GM18508 (cell line): ENCODE measurements at regions not wholly inside any gene's neighbourhood (a gene's known extent, or its start where the extent isn't known, plus 50 kb on each side); places are given as distances from the start of the nearest gene placed in this dataset.
A peak's percentile ranks its signal among the peaks of the same experiment; 100 is the strongest.
"Not testable (repeated sequence)": the region's sequence is repeated elsewhere in the genome, so short reads cannot be mapped to it uniquely, and the experiment has no call there.

Experiments
- ATAC-seq: cut with Tn5 transposase; IDR thresholded peaks from one replicate; pipeline ENCODE4 v1.9.1; 2021; ENCODE audit warnings: moderate number of reproducible peaks; ENCODE audit not compliant: insufficient read depth, unreplicated experiment

DNA sequence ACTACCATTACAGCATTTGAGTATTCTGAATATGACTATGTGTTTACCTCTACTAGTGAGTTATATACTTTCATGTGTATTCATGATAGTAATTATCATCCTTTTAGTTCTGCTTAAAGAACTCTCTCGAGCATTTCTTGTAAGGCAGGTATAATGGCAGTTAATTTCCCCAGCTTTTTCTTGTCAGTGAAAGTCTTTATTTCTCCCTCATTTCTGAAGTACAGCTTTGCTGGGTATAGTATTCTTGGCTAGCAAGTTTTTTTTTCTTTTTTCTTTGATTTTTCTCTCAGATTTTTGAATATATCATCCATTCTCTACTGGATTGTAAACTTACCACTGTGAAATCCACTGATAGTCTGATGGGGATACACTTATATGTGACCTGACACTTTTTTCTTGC, 165.9 kb upstream of the ARHGAP5 start:
- no peak for ATAC-seq

DNA sequence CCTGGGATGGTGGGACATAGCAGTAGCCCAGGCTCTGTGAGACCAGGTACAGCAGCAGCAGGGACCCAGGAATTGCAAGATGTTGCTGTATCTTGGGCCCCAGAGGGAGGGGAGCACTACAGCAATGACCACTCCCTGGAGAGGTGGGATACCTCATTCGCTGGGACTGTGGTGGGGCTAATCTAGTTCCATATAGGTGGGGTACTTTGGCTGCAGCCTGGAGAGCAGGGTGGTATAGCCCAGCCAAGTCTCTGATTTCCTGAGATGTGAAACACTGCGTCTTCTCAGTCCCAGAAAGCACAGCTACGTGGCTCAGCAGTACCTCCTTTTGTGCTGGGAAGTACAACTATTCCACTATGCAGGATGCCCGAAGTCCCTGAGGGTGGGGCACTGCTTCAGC, 163.7 kb upstream of the ARHGAP5 start:
- ATAC-seq: no peak

DNA sequence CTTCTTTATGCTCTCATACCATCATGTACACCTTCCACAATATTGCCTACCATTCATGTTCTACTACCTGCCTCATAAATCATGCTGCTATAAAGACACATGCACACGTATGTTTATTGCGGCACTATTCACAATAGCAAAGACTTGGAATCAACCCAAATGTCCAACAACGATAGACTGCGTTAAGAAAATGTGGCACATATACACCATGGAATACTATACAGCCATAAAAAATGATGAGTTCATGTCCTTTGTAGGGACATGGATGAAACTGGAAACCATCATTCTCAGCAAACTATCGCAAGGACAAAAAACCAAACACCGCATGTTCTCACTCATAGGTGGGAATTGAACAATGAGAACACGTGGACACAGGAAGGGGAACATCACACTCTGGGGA, 158.8 kb upstream of the ARHGAP5 start:
- ATAC-seq: not testable (repeated sequence)

DNA sequence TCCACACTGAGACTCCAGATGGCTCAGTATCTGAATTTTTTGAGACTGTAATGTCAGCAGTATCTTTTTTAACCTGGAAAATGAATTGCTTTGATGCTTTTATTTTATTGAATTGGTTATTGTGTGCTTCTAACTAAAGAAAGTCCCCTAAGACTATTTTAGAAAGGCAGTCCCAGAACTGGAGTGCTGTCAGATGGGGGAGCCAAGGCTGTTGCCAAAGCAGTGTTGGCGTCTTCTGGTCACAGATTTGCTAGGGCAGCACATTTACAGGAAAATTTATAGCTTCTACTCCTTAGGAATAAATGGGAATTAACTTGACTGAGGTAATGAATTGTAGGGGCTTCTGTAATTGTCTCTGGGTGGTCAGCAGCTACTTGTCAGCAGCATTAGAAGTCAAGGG, 157.1 kb upstream of the ARHGAP5 start:
- no peak for ATAC-seq

DNA sequence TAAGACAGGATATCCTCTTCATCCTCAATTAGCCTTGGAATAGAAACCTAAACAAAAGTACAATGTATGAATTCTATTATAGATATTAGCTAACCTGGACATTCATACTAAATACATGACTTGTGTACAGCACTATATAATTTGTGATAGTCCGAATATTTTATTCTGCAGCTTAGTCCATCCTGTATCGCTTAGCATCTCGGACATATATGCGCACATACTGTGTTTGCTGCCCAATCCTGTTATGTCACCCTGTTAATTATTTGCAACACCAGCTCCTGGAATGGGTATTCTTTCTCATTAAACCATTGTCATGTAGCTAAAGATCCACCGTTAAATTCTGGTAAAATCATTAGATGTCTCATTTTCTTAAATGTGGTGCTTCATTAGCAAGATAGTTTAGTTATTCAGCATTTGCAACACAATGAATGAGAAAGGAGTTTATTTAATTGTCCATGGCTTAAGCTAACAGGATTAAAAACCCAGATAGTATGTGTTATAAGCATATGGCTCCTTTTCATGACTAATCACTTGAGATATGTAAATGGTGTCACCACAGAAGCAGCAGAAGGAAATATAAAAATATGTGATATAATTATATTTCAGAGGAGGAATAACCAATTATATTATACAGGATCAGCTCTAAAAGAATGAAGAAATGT, 156.0 kb upstream of the ARHGAP5 start:
- ATAC-seq: no peak

DNA sequence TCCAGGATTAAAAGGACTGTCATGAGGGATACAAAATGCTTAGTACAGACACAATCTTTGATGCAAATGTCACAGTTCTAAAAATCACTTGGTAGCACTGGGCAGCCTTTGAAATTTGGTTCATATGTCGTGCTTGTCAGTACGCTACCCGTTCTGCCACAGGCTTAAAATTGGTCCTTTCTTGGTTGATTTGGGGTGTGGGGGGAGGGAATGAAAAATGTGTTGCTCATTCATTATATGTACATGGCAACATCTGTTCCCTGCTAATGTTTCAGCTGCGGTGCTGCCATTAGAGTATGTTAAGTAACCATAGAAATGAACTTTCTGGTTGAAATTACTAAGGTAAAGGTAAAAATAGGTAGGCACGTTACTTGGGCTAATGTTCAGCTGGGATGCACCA, 155.4 kb upstream of the ARHGAP5 start:
- no peak for ATAC-seq

DNA sequence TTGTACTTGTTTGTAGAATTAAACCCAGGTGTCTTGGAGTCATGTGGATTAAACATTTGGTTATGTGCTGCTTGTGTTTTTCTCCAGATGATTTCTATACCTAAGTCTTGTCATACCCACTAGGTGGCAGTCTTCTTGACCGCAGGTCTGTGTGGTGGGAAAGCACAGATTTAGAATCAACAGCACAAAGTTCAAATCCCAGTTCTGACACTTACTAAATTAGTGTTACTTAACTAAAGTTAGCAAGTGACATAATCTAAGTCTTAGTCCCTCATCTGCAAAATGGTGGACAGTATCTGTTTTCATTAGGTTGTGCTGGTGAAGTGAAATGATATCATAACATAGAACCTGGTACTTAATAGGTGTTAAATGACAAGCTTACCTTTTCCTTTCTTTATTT, 151.0 kb upstream of the ARHGAP5 start:
- no peak for ATAC-seq

DNA sequence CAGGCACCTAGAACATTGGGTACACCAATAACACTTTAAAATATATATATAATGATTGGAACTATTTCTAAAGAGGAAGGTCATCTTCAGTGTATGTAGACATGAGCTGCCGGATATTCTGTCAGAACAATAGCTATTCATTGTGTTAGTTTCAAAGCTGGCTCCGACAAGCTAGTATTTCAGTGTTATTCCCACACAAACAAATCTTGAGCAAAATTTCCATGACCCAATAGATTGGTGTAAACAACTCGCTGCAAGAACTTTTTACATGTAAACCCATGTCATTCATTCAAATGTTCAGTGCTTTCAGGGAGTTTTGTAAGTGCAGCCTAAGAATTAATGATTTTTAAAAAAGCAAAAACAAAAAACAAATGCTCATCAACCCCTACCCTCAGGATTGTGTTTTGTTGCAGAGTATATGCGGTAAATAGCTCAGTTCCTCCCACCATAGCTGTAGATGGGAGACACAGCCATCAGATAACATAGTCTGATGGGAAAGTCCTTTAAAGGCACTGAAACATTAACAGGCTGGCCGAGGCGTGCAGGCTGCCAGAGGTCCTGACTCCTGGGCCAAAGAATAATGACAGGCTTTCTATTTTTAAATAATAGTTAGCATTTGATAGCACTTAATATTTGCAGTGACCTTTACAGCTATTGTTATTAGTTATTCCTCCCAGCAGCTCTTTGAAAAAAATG, 150.3 kb upstream of the ARHGAP5 start:
- ATAC-seq: no peak

DNA sequence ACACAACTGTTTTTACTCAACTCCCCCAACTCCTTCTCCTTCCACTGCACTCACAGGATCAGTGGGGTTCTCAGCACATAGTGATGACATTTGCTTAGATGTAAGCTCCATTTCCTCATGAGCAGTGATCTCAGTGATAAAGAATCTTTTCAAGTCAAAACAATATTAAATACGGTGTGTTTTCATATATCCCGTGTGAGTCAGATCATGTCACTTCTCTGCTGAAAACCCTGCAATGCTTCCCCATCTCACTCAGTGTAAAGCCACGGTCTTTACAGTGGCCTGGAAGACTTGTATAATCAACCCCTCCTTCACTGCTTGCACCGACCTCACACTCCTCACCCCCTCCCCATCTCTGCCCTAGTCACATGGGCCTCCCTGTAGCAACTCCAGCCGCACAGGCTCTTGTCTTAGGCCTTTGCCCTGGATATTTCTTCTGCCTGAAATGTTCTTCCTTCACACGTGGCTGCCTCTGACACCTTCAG, 149.7 kb upstream of the ARHGAP5 start:
- no peak for ATAC-seq

DNA sequence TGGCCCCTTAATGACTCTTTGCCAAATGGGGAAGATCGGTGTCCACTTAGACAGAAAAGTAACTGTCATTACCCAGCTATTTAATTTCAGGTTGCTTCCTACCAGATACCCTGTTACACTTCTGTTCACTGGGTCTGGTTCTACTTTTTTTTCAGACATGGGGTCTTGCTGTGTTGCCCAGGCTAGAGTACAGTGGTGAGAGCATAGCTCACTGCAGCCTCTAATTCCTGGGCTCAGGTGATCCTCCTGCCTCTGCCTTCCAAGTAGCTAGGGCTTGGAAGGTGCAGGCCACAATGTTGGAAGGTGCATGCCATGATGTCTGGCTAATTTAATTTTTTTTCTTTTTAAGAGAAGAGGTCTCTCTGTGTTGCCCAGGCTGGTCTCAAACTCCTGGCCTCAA, 147.0 kb upstream of the ARHGAP5 start:
- no peak for ATAC-seq

DNA sequence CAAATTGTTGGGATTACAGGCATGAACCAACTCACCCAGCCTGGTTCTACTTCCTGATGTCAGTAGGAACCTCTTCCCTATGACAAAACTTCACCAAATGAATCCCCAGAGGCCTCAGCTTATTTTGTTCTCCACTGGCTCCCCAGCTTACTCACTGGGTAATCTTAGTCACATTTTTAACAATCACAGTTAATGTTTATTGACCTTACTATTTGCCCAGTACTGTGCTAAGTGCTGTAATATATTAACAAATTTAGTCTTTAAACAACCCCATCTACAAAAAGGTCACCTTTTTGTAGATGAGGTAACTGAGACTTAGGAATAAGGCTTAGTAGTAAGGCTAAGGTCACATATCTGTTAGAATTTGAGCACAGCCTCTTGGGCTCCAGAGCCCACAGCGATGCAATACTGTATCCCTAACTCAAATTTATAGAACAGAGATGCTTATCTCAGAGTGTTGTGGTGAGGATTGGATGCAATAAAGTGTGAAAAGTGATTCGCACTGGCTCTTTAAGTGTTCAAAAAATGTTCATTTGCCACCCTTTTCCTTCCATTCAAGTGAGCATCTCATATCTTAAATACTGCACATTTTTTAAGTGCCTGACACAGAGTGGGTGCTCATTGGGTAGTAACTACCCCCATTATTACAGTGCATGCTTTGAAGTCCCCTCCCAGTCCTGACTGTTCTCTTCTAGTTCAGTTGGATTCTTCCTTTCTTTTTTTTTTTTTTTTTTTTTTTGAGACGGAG, 146.4 kb upstream of the ARHGAP5 start:
- no peak for ATAC-seq

DNA sequence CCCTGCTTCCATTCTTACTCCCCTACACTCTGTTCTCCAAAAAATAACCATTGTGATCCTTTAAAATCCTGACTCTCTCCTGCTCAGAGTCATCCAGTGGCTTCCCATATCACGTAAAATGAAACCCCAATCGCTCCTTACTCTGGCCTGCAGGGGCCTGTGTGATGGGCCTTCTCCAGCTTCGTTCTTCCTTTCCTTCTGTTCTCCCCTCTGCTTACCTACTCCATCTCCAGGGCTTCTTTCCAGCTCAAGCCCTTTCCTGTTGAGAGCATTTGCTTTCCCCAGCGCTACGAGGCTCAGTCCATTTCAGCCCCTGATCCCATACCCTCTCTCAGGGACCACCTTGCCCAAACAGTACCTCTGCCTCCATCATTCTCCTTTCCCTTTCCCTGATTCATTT, 144.4 kb upstream of the ARHGAP5 start:
- ATAC-seq: no peak

DNA sequence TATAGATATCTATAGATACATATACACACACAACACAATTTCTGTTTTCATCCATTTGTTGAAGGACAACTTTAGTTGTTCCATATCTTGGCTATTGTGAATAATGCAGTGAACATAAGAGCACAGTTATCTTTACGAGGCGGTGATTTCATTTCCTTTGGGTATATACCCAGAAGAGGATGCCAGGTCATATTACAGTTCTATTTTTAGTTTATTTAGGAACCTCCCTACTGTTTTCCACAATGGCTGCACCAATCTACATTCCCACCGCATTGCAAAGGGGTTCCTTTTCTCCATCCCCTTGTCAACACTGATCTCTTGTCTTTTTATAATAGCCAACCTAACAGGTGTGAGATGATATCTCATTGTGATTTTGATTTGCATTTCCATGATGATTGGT, 143.4 kb upstream of the ARHGAP5 start:
- no peak for ATAC-seq

DNA sequence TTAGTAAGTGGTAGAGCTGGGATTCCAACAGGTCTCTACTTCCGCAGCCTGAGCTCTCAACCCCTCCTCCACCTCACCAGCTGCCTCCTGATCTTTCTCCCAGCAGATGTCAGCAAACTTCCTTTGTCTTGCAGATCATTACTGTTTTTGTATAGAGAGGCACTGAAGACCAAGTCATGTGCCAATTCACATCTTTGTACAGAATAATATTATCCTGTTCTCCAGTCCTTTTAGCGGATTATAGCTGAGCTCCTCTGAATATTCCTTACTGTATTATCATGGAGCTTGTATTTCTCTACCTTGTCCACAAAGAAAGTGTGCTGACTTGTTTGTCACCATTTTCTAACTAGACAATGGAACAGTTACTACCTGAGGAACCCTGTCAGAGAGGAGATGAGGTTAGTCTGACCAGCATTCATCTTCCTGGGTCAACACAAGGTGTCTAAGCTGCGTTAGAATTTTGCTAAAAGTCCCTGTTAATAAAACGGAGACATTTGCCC, 142.3 kb upstream of the ARHGAP5 start:
- no peak for ATAC-seq

DNA sequence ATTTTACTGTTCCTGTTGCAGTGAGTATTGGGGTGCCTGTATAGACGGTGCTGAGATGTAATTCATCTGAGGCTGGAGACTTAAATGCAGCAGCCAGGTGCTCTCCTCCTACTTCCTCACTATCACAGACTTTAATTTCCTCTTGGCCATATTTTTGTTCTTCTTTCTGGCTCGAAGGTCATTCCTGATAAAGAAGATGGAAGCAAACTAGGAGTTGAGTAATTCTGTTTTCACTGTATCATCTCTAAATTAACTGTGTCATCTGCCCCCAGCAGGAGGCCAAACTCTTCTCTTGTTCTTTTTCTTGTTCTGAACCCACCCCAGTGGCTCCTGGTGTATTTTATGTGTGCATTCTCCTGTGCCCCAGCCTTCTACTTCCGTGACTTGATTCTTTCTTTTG, 141.7 kb upstream of the ARHGAP5 start:
- ATAC-seq: no peak

DNA sequence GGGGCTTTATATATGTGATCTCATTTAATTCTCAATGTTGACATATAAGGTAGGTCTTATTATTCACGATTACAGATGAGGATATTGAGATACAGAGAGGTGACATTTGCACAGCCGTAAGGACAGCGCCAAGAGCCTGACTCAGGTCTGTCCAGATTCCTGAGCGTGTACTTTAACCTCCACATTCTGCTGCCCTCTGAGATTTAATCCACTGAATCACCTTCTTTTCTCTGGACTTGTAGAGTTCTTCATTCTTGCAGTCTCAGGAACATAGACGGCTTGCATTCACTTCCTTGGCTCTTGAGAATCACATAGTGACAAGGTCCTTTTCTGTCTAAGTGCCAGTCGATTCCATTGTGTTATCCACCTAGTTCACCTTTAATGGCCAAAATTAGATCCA, 141.0 kb upstream of the ARHGAP5 start:
- ATAC-seq: no peak

DNA sequence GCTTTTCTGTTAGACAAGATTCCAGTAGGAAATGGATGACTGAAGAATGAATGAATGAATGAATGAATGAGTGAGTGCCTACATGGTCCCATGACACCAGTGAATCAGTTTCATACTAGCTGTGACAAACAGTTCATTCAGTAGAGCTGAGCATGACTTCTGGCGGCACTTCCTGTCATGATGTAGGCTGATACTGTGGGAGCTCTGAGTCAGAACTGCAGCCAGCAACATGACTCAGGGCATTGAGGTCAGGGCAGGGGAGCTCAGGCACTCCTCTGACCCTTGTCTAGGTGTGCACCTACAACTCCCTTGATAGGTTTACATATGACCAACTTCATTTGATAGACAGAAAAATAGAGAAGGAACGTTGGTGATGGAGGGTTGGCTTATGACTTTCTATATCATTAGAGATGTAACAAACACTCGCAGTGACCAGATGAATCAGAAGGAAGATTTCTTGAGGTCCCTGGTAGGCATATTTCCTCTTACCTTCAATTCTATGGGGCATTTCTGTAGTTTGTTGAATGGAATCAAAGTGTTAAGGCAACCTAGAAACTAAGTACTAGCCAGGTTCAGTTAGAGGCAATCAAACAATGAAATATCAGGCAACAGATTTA, 139.3 kb upstream of the ARHGAP5 start:
- peak; percentile 99 for ATAC-seq

DNA sequence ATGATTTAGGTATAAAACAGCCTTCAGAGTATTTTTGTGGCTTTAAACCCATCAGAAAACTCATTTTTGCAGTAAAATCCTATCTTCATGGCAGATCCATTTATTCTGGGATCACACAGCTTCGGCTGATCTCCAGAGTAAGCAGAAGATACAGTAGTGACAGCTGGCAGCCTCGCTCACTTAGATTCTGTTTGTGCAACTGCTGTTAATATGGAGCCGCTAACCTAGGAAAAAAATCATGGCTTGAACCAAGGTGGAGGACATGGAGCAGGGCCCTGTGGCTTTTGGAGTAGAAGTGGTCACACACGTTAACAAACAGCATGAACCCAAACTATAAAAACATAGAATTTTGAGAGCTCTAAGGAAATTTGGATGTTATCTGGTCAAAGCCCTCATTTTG, 137.2 kb upstream of the ARHGAP5 start:
- ATAC-seq: no peak

DNA sequence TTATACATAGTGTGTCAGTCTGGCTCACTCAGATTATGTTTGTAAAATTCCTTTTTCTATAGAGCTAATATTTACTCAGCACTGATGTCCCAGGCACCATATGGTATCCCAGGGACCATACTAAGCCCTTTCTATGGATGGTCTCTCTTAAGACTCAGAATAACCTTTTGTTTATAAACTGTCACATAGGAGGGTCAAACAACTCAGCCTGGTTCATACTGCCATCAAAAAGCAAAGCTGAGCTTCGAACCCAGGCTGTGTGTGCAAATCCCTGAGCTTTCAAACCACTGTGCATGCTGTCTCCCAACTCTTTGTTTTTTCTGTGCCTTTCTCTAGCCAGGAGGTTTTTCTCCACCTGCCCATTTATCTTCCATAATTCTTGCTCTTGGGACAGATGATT, 135.6 kb upstream of the ARHGAP5 start:
- no peak for ATAC-seq

DNA sequence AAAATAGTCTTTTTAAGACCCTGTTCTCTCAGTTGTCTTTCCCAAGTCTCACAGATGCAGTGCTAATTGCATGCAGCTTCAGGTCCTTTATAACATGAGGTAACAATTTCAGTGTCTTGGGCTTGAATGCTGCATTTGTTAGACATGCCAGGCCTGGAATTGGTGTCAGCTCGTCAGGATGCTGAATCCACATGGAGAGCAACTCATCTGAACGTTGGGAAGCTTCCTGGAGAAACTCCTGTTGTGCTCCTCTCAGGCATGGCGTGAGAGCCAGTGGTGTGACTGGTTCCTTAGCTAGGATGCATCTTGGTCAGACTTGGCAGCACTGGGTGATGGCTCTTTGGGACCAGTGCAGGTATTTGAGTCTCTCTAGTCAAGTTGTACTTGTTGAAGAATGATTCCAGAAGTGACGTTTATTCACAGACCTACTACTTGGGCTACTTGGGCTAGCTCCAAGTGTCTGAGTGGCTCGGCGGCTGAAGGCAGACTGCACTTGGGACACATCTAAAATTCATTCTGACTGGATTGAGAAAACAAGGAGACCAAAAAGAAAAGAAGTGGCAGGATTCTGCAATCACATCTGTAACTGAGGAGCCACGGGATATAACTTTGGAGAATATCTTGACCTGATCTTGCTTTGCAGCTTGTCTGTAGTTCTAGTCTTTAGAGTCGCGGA, 134.8 kb upstream of the ARHGAP5 start:
- ATAC-seq: no peak
